ENCODE measurements at regions not wholly inside any gene's neighbourhood (a gene's known extent, or its start where the extent isn't known, plus 50 kb on each side); places are given as distances from the start of the nearest gene placed in this dataset.

DNA sequence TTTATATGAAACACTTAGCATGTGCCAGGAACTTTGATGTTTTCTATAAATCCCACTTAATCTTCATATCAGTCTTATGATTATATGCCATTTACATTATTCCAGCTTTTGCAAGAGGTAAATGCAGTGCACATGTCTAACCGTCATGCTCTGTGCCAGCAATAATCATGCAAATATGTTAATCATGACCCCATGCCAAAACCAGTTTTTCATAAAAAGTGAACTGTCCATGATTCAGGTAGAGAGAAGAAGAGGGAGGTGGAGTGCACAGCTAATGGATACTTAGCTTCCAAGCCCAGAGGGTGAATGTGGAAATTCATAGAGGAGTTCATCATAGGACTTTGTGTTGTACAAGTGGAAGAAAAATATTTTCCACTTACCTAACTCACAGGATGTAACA is 458.4 kb downstream of the TBC1D4 start:
- TF ChIP-seq, protein P1, sequence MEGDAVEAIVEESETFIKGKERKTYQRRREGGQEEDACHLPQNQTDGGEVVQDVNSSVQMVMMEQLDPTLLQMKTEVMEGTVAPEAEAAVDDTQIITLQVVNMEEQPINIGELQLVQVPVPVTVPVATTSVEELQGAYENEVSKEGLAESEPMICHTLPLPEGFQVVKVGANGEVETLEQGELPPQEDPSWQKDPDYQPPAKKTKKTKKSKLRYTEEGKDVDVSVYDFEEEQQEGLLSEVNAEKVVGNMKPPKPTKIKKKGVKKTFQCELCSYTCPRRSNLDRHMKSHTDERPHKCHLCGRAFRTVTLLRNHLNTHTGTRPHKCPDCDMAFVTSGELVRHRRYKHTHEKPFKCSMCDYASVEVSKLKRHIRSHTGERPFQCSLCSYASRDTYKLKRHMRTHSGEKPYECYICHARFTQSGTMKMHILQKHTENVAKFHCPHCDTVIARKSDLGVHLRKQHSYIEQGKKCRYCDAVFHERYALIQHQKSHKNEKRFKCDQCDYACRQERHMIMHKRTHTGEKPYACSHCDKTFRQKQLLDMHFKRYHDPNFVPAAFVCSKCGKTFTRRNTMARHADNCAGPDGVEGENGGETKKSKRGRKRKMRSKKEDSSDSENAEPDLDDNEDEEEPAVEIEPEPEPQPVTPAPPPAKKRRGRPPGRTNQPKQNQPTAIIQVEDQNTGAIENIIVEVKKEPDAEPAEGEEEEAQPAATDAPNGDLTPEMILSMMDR (conservative IDR thresholded peaks at IDR 0.05; ENCODE audit: low read depth, low read length): no peak
- TF ChIP-seq EZH2 (IDR thresholded peaks at IDR 0.05; ENCODE audit: borderline replicate concordance, low read depth, low read length, poor library complexity, severe bottlenecking): no peak
